PC-3 (cell line): ENCODE measurements at regions not wholly inside any gene's neighbourhood (a gene's known extent, or its start where the extent isn't known, plus 50 kb on each side); places are given as distances from the start of the nearest gene placed in this dataset.

Experiments
- EZH2 ChIP-seq: fragments of 300-600 bp; sonication (generic); IDR thresholded peaks from one replicate; pipeline ENCODE4 v1.6.1; 2017; ENCODE audit warnings: antibody characterized with exemption, mild to moderate bottlenecking, low read length; ENCODE audit not compliant: unreplicated experiment
- EZH2phosphoT487 ChIP-seq: fragments of 300-600 bp; sonication (generic); IDR thresholded peaks from 2 replicates; pipeline ENCODE4 v1.6.1; 2018; ENCODE audit warnings: mild to moderate bottlenecking, antibody characterized with exemption, low read length, borderline replicate concordance
- TF ChIP-seq, protein P1 (sequence below): fragments of 300-600 bp; sonication (generic); conservative IDR thresholded peaks from 2 replicates; pipeline ENCODE4 v1.5.1; 2017; ENCODE audit warnings: antibody characterized with exemption, low read depth, mild to moderate bottlenecking, low read length

DNA sequence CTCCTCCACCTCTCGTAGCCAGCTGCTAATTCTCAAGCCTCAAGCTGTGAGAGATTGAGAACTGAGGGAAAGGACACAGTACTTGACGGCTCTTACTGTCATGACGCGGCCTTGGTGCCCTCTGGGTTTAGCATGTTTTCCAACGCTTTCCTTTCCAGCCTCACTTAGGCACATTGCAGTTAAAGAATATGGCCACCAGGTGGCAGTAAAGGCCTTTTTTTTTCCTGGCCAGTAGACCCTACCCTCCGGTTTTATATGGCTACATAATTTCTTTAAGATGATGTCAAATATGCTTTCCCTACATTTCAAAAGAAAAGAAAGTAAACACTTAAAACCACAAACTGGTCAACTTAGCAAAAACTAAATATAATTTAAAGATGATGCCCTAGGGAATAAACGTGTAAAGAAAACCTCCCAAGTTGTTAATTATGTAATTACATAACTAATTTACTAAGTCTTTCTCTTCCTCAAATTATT is 56.8 kb upstream of the PRDX6 start:
- TF ChIP-seq, protein P1, sequence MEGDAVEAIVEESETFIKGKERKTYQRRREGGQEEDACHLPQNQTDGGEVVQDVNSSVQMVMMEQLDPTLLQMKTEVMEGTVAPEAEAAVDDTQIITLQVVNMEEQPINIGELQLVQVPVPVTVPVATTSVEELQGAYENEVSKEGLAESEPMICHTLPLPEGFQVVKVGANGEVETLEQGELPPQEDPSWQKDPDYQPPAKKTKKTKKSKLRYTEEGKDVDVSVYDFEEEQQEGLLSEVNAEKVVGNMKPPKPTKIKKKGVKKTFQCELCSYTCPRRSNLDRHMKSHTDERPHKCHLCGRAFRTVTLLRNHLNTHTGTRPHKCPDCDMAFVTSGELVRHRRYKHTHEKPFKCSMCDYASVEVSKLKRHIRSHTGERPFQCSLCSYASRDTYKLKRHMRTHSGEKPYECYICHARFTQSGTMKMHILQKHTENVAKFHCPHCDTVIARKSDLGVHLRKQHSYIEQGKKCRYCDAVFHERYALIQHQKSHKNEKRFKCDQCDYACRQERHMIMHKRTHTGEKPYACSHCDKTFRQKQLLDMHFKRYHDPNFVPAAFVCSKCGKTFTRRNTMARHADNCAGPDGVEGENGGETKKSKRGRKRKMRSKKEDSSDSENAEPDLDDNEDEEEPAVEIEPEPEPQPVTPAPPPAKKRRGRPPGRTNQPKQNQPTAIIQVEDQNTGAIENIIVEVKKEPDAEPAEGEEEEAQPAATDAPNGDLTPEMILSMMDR: peak; percentile 100
- TF ChIP-seq EZH2 (no peak), EZH2phosphoT487 (no peak)
